Psoas muscle (tissue), 7 donors: ENCODE measurements at regions not wholly inside any gene's neighbourhood (a gene's known extent, or its start where the extent isn't known, plus 50 kb on each side); places are given as distances from the start of the nearest gene placed in this dataset.

Experiments used
- ATAC-seq, 4 donors: fragments of 200-7000 bp; cut with Tn5 transposase; one replicate each; pipeline ENCODE4 v1.9.1; 2020; ENCODE audit warnings: moderate library complexity in 3 of 4, mild to moderate bottlenecking in 2 of 4
- DNase-seq, 2 donors: peaks; one replicate each; pipeline ENCODE4 v3.0.0-alpha.2; 2020
- H3K27ac ChIP-seq: fragments of 200-600 bp; one replicate; pipeline ENCODE4 v1.8.0; 2022
- H3K27me3 ChIP-seq, 3 donors: fragments of 200-600 bp in 1 of 3; one replicate each; pipeline versions ENCODE4 v1.6.1 to v1.8.0; 2013 to 2022; ENCODE audit warnings: low read length in 2 of 3, mild to moderate bottlenecking in 2 of 3, moderate library complexity in 1 of 3; ENCODE audit not compliant: insufficient read depth in 3 of 3
- H3K36me3 ChIP-seq, 2 donors: fragments of 200-600 bp in 1 of 2; one replicate each; pipeline versions ENCODE4 v1.6.1 to v1.8.0; 2013 to 2022; ENCODE audit warnings: low read depth in 1 of 2, mild to moderate bottlenecking in 1 of 2, moderate library complexity in 1 of 2; ENCODE audit not compliant: insufficient read depth in 1 of 2
- H3K4me1 ChIP-seq: fragments of 200-600 bp; one replicate; pipeline ENCODE4 v1.8.0; 2022
- H3K4me3 ChIP-seq: fragments of 200-600 bp; one replicate; pipeline ENCODE4 v1.8.0; 2022; ENCODE audit warnings: mild to moderate bottlenecking
- H3K9me3 ChIP-seq: fragments of 200-600 bp; one replicate; pipeline ENCODE4 v1.8.0; 2022
- WGBS, 3 donors: extraction: QIAGEN DNeasy Blood & Tissue Kit; methylation state at CpG; one replicate each; pipeline versions ENCODE4 v1.1.6 to v1.1.7; 2013; 5-methylcytosine and 5-hydroxymethylcytosine counted together
- intact Hi-C, 2 donors: fragments of 100-400 bp; cut with DNase I; formaldehyde crosslinking; loops; one replicate each; pipeline versions ENCODE4 v1.11.0 to v1.14.2; 2022
- TF ChIP-seq, protein P1 (sequence below): fragments of 200-600 bp; IDR thresholded peaks from one replicate; pipeline ENCODE4 v1.8.0; 2022; ENCODE audit warnings: antibody characterized with exemption
- donor health status: healthy with polysubstance abuse.
- donor health status: DM: no; HTN: no; CAD: no; lungs with moderate emphysema.
- donor health status: Bipolar disorder and iron deficiency.
- donor health status: healthy.
- donor health status: DM: yes; HTN: yes; CAD: no.
- donor health status: DM: no; HTN: no; CAD: no.
- donor health status: DM: yes; HTN: yes; CAD: no.

DNA sequence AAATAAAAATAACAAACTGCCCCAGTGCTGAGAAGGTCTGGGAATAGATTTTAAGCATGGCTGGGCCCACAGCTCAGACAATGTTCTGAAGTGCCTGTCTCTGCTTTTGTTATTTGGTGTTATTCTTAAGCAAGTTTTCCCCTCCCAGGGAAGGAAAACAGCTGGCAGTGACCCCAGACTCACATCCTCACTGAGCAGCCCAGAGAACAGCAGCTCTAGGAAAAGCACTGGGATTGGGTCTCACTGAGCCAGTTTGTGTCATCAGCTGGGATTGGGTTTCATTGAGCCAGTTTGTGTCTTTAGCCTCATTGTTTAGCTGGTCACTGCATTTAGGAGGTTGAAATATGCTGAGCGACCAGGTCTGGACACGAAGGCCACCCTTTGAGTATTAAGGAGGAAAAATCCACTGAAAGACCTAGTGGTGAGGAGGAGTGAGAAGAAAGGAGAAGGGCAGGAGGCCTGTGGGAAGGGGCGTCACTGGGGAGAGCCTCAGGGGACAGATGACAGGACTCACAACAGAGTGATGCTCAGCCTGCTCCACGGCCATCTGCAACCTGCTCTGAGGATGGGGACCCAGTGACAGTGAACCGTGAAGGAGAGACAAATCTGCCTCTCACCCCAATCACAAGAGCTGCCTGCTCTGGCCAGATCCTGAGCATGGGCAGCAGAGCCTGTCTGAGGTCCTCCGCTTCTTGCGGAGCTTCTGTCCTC, 103.8 kb downstream of the TOMM20 start:
- peaks cover 16% of the 10 kb centered on the region for H3K4me1 ChIP-seq
- TF ChIP-seq, protein P1, sequence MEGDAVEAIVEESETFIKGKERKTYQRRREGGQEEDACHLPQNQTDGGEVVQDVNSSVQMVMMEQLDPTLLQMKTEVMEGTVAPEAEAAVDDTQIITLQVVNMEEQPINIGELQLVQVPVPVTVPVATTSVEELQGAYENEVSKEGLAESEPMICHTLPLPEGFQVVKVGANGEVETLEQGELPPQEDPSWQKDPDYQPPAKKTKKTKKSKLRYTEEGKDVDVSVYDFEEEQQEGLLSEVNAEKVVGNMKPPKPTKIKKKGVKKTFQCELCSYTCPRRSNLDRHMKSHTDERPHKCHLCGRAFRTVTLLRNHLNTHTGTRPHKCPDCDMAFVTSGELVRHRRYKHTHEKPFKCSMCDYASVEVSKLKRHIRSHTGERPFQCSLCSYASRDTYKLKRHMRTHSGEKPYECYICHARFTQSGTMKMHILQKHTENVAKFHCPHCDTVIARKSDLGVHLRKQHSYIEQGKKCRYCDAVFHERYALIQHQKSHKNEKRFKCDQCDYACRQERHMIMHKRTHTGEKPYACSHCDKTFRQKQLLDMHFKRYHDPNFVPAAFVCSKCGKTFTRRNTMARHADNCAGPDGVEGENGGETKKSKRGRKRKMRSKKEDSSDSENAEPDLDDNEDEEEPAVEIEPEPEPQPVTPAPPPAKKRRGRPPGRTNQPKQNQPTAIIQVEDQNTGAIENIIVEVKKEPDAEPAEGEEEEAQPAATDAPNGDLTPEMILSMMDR = no peak
- H3K27ac ChIP-seq = no peak overlapping the region
- DNase-seq = no peak
- intact Hi-C loops = no loop called here
- H3K4me3 ChIP-seq = no peak overlapping the region
- H3K27me3 ChIP-seq = no peaks in the 10 kb centered on the region
- WGBS, 3 donors = 76 to 83% (median 80%) methylated on average over 7 of the region's 7 CpGs
- no peaks in the 10 kb centered on the region for H3K9me3 ChIP-seq
- no peaks in the 10 kb centered on the region for H3K36me3 ChIP-seq
- ATAC-seq = no peak

DNA sequence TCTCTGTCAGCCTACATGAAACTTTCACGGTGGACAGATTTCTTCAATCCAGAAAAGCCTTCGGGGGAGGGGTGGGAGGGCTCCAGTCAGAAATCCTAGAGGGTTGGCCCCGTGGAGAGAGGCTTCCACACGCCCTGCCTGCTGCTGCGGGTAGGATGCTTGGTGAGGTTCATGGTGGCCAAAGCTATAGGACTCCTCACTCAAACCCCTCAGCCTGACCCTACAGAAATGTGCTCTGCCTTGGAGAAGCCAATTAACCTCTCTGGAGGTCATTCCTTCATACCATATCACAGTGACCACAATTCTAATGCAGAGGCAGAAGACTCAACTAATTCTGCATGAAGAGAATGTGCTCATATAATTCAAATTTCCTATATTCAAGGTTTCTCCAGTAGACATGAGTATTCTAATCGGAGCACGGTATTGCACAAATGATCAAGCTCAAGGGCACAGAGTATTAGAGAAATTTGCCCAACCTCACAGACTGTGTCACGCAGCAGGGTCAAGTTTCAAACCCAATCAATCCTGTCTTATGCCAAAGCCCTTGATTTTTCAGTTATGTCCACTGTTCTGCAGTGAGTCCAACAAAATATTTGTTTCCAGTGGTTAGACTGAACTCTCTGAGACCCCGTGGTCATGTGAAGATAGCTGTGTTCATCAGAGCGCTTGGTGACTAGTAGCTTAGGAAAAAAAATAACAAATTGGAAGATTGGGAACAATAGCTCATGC, 104.8 kb downstream of the TOMM20 start:
- Histone ChIP-seq H3K4me3 (no peak overlapping the region), H3K27me3 (no peaks in the 10 kb centered on the region), H3K36me3 (no peaks in the 10 kb centered on the region), H3K27ac (no peak overlapping the region), H3K9me3 (no peaks in the 10 kb centered on the region), H3K4me1 (peaks cover 16% of the 10 kb centered on the region)
- no peak for DNase-seq
- peak in 1 of 4 donors; percentile 19 for ATAC-seq
- WGBS, 3 donors = 61 to 74% (median 62%) methylated on average over 10 of the region's 10 CpGs
- TF ChIP-seq, protein P1 = no peak
- intact Hi-C loops = no loop called here

DNA sequence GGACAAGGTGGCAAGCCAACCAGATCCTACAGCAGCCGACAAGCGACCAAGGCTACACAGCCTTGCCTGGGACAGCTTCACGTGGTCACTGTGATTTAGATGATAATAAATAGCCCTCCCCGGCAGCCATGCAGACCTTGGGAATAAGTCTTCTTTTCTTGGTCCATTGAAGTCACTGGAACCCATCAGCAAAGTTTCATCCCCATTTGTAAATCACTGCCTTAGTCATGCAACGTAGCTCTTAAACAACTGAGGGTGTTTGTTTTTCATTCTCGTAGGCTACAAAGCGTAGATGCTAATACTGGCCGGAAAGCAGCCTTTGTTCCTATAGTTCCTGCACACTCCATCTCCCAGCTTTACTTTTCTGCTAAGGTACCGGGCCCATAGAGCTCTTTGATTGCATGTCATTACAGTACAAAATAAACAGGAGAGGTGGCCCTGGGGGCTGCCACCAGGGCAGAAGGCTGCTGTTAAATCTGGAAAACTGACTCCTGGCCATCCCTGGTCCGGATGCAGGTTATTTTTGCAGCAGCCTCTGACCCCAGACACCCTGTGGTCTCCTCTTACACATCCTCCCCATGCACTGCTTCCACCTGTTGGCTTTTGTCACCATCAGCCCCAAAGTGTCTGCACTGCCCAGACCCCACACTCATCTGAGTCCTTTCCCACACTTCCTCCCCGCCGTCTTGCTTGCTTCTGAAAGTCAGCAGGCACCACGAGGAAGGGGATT, 105.5 kb downstream of the TOMM20 start:
- TF ChIP-seq, protein P1 = no peak
- WGBS, 3 donors = 64 to 74% (median 72%) methylated on average over 13 of the region's 13 CpGs
- H3K36me3 ChIP-seq = no peaks in the 10 kb centered on the region

DNA sequence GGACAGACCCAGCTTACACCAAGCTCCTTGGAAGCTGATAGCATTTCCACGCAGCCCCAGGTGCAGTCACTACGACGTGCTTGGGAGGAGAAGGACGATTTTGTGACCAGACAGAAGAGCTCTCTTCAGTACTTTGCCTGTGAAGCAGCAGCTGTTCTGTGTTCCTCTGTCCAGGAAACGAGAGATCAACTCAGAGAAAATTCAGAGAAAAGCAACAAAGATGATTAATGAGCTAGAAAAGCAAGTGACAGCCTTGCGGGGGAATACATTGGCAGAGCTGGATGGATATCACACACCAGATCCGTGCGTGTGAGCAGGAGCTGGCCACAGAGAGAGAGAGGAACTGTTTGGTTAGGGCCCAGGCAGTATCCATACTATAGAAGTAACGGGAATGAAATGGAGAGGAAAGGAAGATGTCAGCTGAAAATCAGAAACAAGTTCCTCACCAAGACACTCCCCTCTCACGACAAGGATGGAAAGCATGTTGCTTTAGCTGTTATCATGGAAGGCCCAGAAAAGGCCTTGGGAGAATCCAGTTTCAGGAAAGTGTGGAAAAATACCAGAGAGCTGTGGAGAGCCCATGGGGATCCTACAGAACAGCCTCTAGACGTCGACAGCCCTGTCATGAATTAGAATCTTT, 106.2 kb downstream of the TOMM20 start:
- Histone ChIP-seq H3K4me1 (peaks cover 17% of the 10 kb centered on the region), H3K27ac (no peak overlapping the region), H3K27me3 (no peaks in the 10 kb centered on the region), H3K36me3 (no peaks in the 10 kb centered on the region), H3K4me3 (no peak overlapping the region), H3K9me3 (no peaks in the 10 kb centered on the region)
- intact Hi-C loops = no loop called here
- DNase-seq = no peak
- TF ChIP-seq, protein P1 = no peak
- WGBS, 3 donors = 35 to 49% (median 39%) methylated on average over 12 of the region's 12 CpGs
- ATAC-seq = peak in 1 of 4 donors; percentile 11

More for the DNA sequence above, 105.5 kb downstream of the TOMM20 start:
- intact Hi-C loops = no loop called here
- peaks cover 16% of the 10 kb centered on the region for H3K4me1 ChIP-seq
- DNase-seq (no peak), ATAC-seq (peak in 3 of 4 donors; percentile 27 to 46 (median 30))
- no peak overlapping the region for H3K4me3 ChIP-seq
- H3K27me3 ChIP-seq = no peaks in the 10 kb centered on the region
- no peak overlapping the region for H3K27ac ChIP-seq
- no peaks in the 10 kb centered on the region for H3K9me3 ChIP-seq
